WTC11 (cell line): ENCODE measurements at regions not wholly inside any gene's neighbourhood (a gene's known extent, or its start where the extent isn't known, plus 50 kb on each side); places are given as distances from the start of the nearest gene placed in this dataset.

Experiments used
- ATAC-seq: fragments of 200-7000 bp; cut with Tn5 transposase; 2 replicates; pipeline ENCODE4 v1.10.0; 2021; ENCODE audit warnings: mild to moderate bottlenecking, moderate library complexity
- CTCF ChIA-PET: fragments of 300-600 bp; sonication (Branson Sonifier 250); formaldehyde crosslinking; loops from one replicate; lab custom pipeline; 2021; ENCODE audit warnings: antibody characterized with exemption; lab: Charles Lee
- POLR2A ChIA-PET: fragments of 350-600 bp; sonication (Branson Sonifier 250); formaldehyde crosslinking; loops from one replicate; lab custom pipeline; 2021; ENCODE audit warnings: antibody characterized with exemption; lab: Charles Lee
- DNase-seq: peaks from one replicate; pipeline ENCODE4 v3.0.0; 2021; ENCODE audit warnings: low spot score
- H3K27ac Mint-ChIP-seq: 2 replicates; pipeline ENCODE4 v1.8.0; 2021; ENCODE audit warnings: mixed read lengths
- H3K27me3 Mint-ChIP-seq: 2 replicates; pipeline ENCODE4 v1.8.0; 2021; ENCODE audit warnings: low read depth, mild to moderate bottlenecking, moderate library complexity, mixed read lengths
- H3K36me3 Mint-ChIP-seq: 2 replicates; pipeline ENCODE4 v1.8.0; 2021; ENCODE audit warnings: mixed read lengths
- H3K4me1 Mint-ChIP-seq: 2 replicates; pipeline ENCODE4 v1.8.0; 2022; ENCODE audit warnings: mixed read lengths
- H3K4me3 Mint-ChIP-seq: 2 replicates; pipeline ENCODE4 v1.8.0; 2021; ENCODE audit warnings: mild to moderate bottlenecking, moderate library complexity, mixed read lengths
- H3K9me3 Mint-ChIP-seq: 2 replicates; pipeline ENCODE4 v1.8.0; 2021; ENCODE audit warnings: mixed read lengths
- ATF6 ChIP-seq: sonication (generic); formaldehyde crosslinking; IDR thresholded peaks from 2 replicates; pipeline ENCODE4 v1.8.1; 2023; ENCODE audit warnings: mild to moderate bottlenecking, missing genetic modification reagents
- CREM ChIP-seq: sonication (generic); formaldehyde crosslinking; IDR thresholded peaks from 2 replicates; pipeline ENCODE4 v1.8.1; 2022; ENCODE audit warnings: mild to moderate bottlenecking, missing genetic modification reagents, moderate library complexity
- FOXJ3 ChIP-seq: sonication (generic); formaldehyde crosslinking; IDR thresholded peaks from 2 replicates; pipeline ENCODE4 v1.9.0; 2021; ENCODE audit warnings: missing genetic modification reagents, mild to moderate bottlenecking, borderline replicate concordance
- HMGA2 ChIP-seq: fragments of 250-450 bp; sonication (Bioruptor Pico); IDR thresholded peaks from 2 replicates; pipeline ENCODE4 v1.4.0; 2021; ENCODE audit warnings: mild to moderate bottlenecking, moderate library complexity
- JUN ChIP-seq: sonication (generic); formaldehyde crosslinking; IDR thresholded peaks from 2 replicates; pipeline ENCODE4 v1.8.0; 2023; ENCODE audit warnings: mild to moderate bottlenecking, missing genetic modification reagents
- MLX ChIP-seq: sonication (generic); formaldehyde crosslinking; IDR thresholded peaks from 2 replicates; pipeline ENCODE4 v1.8.1; 2023; ENCODE audit warnings: mild to moderate bottlenecking, missing genetic modification reagents, moderate library complexity
- NFYB ChIP-seq: sonication (generic); formaldehyde crosslinking; conservative IDR thresholded peaks from 2 replicates; pipeline ENCODE4 v1.8.0; 2022; ENCODE audit warnings: low read depth, missing genetic modification reagents
- NR3C1 ChIP-seq: sonication (generic); formaldehyde crosslinking; conservative IDR thresholded peaks from 2 replicates; pipeline ENCODE4 v1.8.1; 2023; ENCODE audit warnings: low read depth, mild to moderate bottlenecking, missing genetic modification reagents
- OVOL2 ChIP-seq: fragments of 250-450 bp; sonication (Bioruptor Pico); IDR thresholded peaks from 2 replicates; pipeline ENCODE4 v1.9.0; 2021; ENCODE audit warnings: mild to moderate bottlenecking, borderline replicate concordance
- SMAD4 ChIP-seq: sonication (generic); formaldehyde crosslinking; IDR thresholded peaks from 2 replicates; pipeline ENCODE4 v1.8.0; 2022; ENCODE audit warnings: mild to moderate bottlenecking, missing genetic modification reagents
- SP1 ChIP-seq: sonication (generic); formaldehyde crosslinking; conservative IDR thresholded peaks from 2 replicates; pipeline ENCODE4 v1.8.1; 2022; ENCODE audit warnings: missing genetic modification reagents
- TEAD4 ChIP-seq: sonication (generic); formaldehyde crosslinking; IDR thresholded peaks from 2 replicates; pipeline ENCODE4 v1.8.0; 2022; ENCODE audit warnings: mild to moderate bottlenecking, missing genetic modification reagents
- TP53 ChIP-seq: sonication (generic); formaldehyde crosslinking; IDR thresholded peaks from 2 replicates; pipeline ENCODE4 v1.8.1; 2023; ENCODE audit warnings: mild to moderate bottlenecking, missing genetic modification reagents
- ZBTB21 ChIP-seq: sonication (generic); formaldehyde crosslinking; IDR thresholded peaks from 2 replicates; pipeline ENCODE4 v1.8.1; 2023; ENCODE audit warnings: mild to moderate bottlenecking, missing genetic modification reagents, borderline replicate concordance
- ZNF219 ChIP-seq: sonication (generic); formaldehyde crosslinking; IDR thresholded peaks from 2 replicates; pipeline ENCODE4 v1.8.0; 2023; ENCODE audit warnings: missing genetic modification reagents, mild to moderate bottlenecking, borderline replicate concordance
- ZNF317 ChIP-seq: sonication (generic); formaldehyde crosslinking; IDR thresholded peaks from 2 replicates; pipeline ENCODE4 v1.8.1; 2023; ENCODE audit warnings: low read depth, mild to moderate bottlenecking, moderate library complexity, missing genetic modification reagents, borderline replicate concordance
- ZNF423 ChIP-seq: fragments of 250-450 bp; sonication (Bioruptor Pico); IDR thresholded peaks from 2 replicates; pipeline ENCODE4 v2.1.2; 2022; ENCODE audit warnings: mild to moderate bottlenecking, moderate library complexity
- TF ChIP-seq, protein P1 (sequence below): fragments of 250-450 bp; sonication (Bioruptor Pico); IDR thresholded peaks from 2 replicates; pipeline ENCODE4 v1.9.0; 2021; ENCODE audit warnings: moderate library complexity, mild to moderate bottlenecking, inconsistent platforms, borderline replicate concordance
- TF ChIP-seq, protein P2 (sequence below): sonication (generic); formaldehyde crosslinking; IDR thresholded peaks from 2 replicates; pipeline ENCODE4 v1.8.0; 2022; ENCODE audit warnings: missing genetic modification reagents
- TF ChIP-seq, protein P3 (sequence below): sonication (generic); formaldehyde crosslinking; conservative IDR thresholded peaks from 2 replicates; pipeline ENCODE4 v1.8.1; 2022; ENCODE audit warnings: mild to moderate bottlenecking, missing genetic modification reagents
- TF ChIP-seq, protein P4 (sequence below): sonication (generic); formaldehyde crosslinking; conservative IDR thresholded peaks from 2 replicates; pipeline ENCODE4 v1.8.1; 2023; ENCODE audit warnings: mild to moderate bottlenecking, low read depth, missing genetic modification reagents, moderate library complexity
- TF ChIP-seq, protein P5 (sequence below): sonication (generic); formaldehyde crosslinking; IDR thresholded peaks from 2 replicates; pipeline ENCODE4 v1.8.0; 2023; ENCODE audit warnings: missing genetic modification reagents, mild to moderate bottlenecking, borderline replicate concordance

DNA sequence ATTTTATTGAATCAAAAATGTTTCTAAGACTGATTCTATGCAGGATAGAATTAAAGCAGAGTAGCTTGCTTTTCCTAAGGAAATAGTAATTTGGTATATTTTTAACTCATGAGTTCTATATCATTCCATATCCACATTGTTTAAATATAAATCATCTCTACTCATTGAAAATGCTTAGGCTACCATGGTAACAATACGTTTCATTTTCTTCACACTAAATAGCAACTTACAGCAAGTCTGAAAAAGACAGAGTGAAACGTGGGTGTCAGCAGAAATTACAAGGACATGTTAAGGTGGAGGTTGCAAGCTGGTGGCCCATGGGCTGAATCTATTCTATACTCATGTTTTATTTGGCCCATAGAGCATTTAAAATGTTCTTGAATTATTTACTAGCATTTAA, 487.9 kb downstream of the ARHGEF28 start (continued):
- TF ChIP-seq, protein P1, sequence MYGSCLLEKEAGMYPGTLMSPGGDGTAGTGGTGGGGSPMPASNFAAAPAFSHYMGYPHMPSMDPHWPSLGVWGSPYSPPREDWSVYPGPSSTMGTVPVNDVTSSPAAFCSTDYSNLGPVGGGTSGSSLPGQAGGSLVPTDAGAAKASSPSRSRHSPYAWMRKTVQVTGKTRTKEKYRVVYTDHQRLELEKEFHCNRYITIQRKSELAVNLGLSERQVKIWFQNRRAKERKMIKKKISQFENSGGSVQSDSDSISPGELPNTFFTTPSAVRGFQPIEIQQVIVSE: no peak
- TF ChIP-seq SP1 (CRISPR knock-in tag) (no peak), SMAD4 (CRISPR knock-in tag) (no peak), ATF6 (CRISPR knock-in tag) (no peak)
- TF ChIP-seq, all 79 proteins: peak for 0

GRCh38 chr5:74113196-74113540, 487.2 kb downstream of the ARHGEF28 start:
- no peaks in the 10 kb centered on the region for H3K36me3 Mint-ChIP-seq
- peaks cover 4% of the 10 kb centered on the region for H3K9me3 Mint-ChIP-seq
- ChIA-PET CTCF (no interaction called here), POLR2A (interaction anchor here (0.5 to 0.7 kb wide), 2 partner anchors 159 to 275 kb away, joined by 3 read pairs; no protein-coding TSS in a partner anchor)
- TF ChIP-seq TEAD4 (CRISPR knock-in tag) (no peak), TP53 (CRISPR knock-in tag) (no peak), ZBTB21 (no peak), NR3C1 (CRISPR knock-in tag) (no peak), NFYB (CRISPR knock-in tag) (no peak), ZNF423 (no peak), MLX (CRISPR knock-in tag) (no peak), OVOL2 (no peak), HMGA2 (CRISPR knock-in tag) (no peak), ZNF317 (CRISPR knock-in tag) (no peak), FOXJ3 (CRISPR knock-in tag) (no peak), ZNF219 (CRISPR knock-in tag) (no peak), CREM (CRISPR knock-in tag) (no peak), JUN (CRISPR knock-in tag) (no peak)
- TF ChIP-seq, protein P2, sequence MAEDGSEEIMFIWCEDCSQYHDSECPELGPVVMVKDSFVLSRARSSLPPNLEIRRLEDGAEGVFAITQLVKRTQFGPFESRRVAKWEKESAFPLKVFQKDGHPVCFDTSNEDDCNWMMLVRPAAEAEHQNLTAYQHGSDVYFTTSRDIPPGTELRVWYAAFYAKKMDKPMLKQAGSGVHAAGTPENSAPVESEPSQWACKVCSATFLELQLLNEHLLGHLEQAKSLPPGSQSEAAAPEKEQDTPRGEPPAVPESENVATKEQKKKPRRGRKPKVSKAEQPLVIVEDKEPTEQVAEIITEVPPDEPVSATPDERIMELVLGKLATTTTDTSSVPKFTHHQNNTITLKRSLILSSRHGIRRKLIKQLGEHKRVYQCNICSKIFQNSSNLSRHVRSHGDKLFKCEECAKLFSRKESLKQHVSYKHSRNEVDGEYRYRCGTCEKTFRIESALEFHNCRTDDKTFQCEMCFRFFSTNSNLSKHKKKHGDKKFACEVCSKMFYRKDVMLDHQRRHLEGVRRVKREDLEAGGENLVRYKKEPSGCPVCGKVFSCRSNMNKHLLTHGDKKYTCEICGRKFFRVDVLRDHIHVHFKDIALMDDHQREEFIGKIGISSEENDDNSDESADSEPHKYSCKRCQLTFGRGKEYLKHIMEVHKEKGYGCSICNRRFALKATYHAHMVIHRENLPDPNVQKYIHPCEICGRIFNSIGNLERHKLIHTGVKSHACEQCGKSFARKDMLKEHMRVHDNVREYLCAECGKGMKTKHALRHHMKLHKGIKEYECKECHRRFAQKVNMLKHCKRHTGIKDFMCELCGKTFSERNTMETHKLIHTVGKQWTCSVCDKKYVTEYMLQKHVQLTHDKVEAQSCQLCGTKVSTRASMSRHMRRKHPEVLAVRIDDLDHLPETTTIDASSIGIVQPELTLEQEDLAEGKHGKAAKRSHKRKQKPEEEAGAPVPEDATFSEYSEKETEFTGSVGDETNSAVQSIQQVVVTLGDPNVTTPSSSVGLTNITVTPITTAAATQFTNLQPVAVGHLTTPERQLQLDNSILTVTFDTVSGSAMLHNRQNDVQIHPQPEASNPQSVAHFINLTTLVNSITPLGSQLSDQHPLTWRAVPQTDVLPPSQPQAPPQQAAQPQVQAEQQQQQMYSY: no peak
- TF ChIP-seq, protein P3, sequence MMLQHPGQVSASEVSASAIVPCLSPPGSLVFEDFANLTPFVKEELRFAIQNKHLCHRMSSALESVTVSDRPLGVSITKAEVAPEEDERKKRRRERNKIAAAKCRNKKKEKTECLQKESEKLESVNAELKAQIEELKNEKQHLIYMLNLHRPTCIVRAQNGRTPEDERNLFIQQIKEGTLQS (CRISPR knock-in tag): no peak
- TF ChIP-seq, protein P4, sequence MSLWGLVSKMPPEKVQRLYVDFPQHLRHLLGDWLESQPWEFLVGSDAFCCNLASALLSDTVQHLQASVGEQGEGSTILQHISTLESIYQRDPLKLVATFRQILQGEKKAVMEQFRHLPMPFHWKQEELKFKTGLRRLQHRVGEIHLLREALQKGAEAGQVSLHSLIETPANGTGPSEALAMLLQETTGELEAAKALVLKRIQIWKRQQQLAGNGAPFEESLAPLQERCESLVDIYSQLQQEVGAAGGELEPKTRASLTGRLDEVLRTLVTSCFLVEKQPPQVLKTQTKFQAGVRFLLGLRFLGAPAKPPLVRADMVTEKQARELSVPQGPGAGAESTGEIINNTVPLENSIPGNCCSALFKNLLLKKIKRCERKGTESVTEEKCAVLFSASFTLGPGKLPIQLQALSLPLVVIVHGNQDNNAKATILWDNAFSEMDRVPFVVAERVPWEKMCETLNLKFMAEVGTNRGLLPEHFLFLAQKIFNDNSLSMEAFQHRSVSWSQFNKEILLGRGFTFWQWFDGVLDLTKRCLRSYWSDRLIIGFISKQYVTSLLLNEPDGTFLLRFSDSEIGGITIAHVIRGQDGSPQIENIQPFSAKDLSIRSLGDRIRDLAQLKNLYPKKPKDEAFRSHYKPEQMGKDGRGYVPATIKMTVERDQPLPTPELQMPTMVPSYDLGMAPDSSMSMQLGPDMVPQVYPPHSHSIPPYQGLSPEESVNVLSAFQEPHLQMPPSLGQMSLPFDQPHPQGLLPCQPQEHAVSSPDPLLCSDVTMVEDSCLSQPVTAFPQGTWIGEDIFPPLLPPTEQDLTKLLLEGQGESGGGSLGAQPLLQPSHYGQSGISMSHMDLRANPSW (CRISPR knock-in tag): no peak
- TF ChIP-seq, protein P5, sequence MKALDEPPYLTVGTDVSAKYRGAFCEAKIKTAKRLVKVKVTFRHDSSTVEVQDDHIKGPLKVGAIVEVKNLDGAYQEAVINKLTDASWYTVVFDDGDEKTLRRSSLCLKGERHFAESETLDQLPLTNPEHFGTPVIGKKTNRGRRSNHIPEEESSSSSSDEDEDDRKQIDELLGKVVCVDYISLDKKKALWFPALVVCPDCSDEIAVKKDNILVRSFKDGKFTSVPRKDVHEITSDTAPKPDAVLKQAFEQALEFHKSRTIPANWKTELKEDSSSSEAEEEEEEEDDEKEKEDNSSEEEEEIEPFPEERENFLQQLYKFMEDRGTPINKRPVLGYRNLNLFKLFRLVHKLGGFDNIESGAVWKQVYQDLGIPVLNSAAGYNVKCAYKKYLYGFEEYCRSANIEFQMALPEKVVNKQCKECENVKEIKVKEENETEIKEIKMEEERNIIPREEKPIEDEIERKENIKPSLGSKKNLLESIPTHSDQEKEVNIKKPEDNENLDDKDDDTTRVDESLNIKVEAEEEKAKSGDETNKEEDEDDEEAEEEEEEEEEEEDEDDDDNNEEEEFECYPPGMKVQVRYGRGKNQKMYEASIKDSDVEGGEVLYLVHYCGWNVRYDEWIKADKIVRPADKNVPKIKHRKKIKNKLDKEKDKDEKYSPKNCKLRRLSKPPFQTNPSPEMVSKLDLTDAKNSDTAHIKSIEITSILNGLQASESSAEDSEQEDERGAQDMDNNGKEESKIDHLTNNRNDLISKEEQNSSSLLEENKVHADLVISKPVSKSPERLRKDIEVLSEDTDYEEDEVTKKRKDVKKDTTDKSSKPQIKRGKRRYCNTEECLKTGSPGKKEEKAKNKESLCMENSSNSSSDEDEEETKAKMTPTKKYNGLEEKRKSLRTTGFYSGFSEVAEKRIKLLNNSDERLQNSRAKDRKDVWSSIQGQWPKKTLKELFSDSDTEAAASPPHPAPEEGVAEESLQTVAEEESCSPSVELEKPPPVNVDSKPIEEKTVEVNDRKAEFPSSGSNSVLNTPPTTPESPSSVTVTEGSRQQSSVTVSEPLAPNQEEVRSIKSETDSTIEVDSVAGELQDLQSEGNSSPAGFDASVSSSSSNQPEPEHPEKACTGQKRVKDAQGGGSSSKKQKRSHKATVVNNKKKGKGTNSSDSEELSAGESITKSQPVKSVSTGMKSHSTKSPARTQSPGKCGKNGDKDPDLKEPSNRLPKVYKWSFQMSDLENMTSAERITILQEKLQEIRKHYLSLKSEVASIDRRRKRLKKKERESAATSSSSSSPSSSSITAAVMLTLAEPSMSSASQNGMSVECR (CRISPR knock-in tag): no peak
- ATAC-seq (no peak), DNase-seq (no peak)
- no peak overlapping the region for H3K4me3 Mint-ChIP-seq
- H3K27ac Mint-ChIP-seq: no peak overlapping the region
- peaks cover 5% of the 10 kb centered on the region; the same call in 1 of the 2 replicates for H3K4me1 Mint-ChIP-seq
- H3K27me3 Mint-ChIP-seq: no peaks in the 10 kb centered on the region
